ENCODE measurements at regions not wholly inside any gene's neighbourhood (a gene's known extent, or its start where the extent isn't known, plus 50 kb on each side); places are given as distances from the start of the nearest gene placed in this dataset.

DNA sequence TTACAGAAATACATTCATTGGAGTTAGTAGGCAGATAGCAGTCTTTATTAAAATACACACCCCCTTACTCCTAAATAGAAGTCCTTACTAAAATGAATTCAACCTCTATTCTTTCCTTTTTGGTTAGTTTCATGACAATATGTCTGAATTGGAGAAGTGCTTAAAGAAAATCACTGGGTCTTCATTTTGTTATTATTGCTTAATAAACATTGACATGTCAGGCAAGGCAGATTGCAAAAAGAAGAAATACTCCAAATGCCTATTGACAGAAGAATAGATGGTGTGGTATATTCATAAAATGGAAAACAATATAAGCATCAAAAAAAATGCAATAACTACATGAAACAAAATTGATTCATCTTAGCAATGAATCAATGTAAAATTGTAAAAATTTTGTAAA lies 135.5 kb downstream of the TMEM26 start:
- no peak for DNase-seq

DNA sequence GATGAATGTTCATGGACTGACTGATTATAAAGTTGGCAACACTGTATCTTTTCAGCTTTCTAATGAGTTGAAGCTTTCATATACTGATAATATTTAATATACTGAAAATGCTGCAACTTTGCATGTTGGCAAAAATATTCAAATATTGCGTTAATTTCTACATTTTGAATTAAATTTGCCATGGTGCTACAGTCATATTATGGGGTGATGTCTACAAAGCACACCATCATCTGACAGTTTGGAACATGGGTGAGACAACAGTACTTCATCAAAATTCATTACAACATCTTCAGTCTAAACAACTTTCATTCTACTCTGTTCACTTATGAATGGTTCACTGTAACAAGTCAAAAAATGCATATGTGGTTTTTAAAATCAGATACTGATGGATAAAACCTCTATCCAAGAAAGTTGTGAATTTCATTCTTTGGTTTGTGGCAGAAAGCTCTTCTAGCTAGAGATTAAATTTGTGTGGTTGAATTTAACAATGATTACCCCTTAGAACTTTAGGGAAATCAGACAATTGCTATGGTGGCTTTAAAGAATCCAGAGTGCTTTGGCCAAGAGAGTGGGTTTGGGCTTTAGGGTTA lies 136.4 kb downstream of the TMEM26 start:
- no peak for DNase-seq

DNA sequence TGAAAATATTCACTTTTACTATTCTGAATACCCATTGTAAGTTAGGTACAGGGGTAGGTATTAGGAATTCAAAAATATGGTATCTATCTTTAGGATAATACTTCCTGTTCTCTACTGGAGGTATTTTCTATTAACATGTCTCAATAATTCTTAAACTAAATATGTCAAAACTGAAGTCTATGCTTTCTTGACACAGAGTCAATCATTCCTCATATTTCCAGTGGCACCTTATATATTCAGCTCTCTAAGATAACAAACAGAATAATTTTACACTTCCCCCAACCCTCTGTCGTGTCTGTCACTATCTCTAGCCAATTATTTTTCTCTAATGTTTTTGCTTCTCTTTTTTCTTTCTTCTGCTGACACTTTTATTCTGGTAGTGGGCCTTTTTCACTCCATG lies 138.9 kb downstream of the TMEM26 start:
- DNase-seq, result no peak

DNA sequence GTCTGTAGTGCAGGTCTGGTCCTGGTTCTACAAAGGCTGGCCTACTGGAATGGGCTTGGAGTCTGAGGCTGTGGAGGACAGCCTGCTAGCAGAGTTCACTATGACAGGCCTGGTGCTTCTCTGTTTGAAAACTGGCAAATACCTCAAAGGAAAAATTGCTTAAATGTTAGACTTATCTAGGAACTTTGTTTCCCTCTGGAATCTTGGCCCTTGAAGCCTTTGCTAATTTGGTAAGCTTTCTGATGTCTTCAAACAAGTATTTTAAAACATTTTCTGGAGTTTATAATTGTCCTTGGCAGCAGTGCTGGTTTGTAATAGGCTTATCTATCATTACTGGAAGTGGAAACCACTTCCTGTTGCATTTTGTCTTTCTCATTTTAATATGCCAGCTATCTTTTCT lies 139.7 kb downstream of the TMEM26 start:
- DNase-seq, result no peak

DNA sequence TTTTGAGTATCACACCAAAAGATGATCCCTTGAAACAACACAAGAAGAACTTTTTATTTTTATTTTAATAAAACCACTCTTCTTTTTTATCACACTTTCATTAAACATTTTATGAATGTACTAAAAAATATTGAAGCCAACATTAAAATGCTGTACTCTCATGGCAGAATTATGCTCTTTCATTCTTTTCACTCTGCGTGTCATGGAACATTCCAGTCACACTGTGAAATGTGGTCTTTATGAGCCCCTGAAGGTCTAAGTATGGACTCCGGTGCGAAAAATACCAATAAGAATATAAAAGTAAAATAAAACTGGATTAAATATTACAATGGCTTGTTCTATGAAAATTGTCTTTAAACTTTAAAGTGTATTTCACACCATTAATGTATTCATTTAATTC lies 148.4 kb downstream of the TMEM26 start:
- DNase-seq, result no peak

DNA sequence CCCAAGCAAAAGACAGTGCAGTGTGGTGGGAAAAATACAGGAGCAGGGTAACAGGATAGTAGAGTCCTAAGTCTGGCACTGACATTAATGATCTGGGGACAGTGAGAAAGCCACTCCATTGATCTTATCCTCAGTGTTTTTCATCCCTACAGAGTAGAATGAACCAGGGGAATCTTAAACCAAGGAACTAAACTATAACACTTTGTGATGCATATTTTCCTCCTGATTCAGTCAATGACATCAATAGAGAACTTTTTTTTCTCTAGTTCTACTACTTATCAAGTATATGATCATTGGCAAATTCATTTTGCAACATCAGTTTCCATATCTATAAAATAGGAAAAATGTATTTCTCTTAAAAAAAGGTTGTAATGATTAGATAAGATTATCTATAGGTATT lies 151.1 kb downstream of the TMEM26 start:
- no peak for DNase-seq

DNA sequence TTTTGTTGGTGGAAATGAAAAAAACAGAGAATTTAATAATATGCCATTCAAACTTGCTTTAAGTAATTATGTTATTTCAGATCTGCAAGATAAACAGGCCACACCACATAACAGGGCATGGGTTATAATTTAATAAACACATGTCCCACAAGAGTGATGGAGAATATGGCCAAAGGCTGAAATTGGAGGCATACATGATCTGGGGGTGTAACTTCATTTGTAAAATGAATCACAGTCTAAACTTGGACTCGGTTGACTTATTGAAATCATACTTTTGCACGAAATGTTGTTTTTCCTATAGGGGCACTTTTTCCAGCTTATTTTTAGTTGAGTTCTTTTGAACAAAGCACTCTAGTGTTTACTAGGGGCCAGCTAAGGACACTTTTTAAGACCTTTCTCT lies 151.6 kb downstream of the TMEM26 start:
- no peak for DNase-seq

DNA sequence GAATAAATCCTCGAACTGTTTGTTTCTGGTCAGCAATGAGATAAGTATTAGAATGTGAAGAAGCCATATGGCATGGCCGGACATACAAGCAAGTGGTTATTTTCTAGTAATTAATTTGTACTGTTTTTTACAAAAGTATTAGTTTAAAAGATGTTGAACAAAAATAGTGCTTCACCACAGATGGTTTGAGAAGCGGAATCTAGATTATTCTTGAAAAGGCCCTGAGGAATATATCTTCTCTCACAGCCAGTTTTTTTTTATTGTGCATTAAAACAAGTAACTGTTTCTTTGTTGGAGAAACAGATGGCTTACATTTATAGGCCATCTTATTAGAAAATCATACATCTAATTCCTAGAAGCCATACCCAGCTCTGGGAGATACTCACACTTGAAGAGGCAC lies 153.3 kb downstream of the TMEM26 start:
- no peak for DNase-seq

DNA sequence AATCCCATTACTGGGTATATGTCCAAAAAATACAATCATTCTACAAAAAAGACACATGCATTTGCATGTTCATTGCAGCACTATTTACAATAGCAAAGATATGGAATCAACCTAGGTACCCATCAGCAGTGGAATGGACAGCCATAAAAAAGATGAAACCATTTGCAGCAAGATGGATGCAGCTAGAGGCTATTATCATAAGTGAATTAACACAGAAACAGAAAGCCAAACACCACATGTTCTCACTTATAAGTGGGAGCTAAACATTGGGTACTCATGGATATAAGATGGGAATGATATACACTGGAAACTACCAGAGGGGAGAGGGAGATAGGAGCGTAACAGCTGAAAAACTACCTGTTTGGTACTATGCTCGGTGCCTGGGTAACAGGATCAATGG lies 154.0 kb downstream of the TMEM26 start:
- no peak for DNase-seq

DNA sequence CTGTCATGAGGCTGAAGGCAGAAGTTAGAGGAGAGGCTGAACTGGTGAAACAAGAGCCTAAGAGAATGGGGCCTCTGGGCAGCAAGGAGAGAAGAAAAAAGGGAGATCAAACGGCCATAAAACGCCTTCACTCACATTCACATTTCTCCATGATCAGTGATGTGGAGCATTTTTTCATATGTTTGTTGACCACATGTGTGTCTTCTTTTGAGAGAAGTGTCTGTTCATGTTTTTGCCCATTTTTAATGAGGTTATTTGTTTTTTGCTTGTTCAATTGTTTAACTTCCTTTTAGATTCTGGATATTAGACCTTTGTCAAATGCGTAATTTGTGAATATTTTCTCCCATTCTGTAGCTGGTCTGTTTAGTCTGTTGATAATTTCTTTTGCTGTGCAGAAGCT lies 155.0 kb downstream of the TMEM26 start:
- no peak for DNase-seq

DNA sequence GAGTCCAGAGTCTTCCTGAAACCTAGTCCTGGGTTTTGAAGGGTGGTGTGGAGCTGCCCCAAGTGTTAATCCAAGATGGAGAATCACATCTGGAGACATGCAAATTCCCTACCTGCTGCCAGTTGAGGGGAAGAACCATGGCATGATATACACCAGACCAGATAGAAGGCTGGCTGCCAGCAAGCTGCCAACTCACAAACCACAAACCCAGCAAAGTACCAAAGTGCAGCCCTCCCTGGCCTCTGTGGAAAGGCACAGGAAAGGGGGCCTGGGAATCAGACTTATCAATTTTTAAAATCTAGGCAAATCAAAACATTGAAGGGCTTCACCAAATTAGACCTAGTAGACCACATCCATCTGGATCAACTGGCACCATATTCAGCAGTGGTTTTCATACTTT lies 157.0 kb downstream of the TMEM26 start:
- no peak for DNase-seq

DNA sequence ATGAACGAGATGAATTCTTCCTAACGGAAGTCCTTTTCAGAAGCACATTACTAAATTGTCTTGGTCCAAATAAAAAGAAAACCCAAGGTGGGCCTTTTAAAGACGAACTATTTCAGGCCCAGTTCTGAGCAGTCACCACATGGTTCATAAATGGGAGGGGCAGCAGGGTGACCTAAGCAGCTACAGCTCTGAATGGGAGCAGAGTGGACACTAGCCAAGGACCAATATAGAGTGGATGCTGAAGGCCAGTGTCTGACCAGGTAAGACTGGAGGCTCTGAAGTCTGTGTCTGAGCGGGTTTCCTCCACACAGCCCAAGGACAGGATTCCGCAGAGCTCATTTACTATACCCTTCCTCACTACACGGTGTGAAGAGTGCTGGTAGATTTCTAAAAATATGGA lies 159.1 kb downstream of the TMEM26 start:
- no peak for DNase-seq

DNA sequence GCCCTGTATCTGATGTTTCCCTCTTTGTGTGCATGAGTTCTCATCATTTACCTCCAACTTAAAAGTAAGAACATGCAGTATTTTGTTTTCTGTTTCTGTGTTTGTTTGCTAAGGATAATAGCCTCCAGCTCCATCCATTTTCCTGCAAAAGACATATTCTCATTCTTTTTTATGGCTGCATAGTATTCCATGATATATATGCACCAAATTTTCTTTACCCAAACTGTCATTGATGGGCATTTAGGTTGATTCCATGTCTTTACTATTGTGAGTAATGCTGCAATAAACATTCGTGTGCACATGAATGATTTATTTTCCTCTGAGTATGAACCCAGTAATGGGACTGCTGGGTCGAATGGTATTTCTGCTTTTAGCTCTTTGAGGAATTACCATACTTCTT lies 163.4 kb downstream of the TMEM26 start:
- DNase-seq, result no peak

DNA sequence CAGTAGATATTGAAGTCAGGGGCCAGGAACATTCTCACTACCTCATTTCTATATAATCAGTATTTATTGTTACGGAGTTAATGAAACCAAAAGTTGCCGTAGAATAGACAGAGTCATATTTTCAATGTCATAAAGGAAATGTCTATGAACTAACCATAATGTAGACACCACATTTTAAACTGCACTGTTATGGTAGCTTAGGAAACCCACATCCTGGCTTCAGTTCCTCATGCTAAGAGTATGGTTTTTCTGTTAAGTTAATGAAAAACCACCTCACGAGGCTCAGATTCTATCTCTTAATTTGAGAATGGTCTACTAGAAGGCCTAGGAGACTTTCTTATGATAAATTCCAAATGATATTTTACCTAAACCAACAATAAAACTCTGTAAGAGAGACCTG lies 166.5 kb downstream of the TMEM26 start:
- no peak for DNase-seq

DNA sequence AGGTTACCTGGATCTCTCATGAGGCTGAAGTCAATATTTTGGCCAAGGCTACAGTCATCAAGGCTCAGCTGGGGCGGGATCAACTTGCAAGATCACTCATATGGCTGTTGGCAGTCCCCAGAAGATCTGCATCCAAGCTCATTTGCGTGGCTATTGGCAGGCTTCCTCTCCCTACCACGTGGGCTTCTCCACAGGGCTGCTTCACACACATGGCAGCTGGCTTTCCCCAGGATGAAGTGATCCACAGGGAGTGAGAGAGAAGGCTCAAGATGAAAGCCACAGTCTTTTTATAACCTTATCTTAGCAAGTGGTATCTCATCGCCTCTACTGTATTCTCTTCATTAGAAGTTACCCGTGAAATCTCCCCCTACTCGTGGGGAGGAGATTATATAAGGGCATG lies 167.4 kb downstream of the TMEM26 start:
- DNase-seq, result no peak

DNA sequence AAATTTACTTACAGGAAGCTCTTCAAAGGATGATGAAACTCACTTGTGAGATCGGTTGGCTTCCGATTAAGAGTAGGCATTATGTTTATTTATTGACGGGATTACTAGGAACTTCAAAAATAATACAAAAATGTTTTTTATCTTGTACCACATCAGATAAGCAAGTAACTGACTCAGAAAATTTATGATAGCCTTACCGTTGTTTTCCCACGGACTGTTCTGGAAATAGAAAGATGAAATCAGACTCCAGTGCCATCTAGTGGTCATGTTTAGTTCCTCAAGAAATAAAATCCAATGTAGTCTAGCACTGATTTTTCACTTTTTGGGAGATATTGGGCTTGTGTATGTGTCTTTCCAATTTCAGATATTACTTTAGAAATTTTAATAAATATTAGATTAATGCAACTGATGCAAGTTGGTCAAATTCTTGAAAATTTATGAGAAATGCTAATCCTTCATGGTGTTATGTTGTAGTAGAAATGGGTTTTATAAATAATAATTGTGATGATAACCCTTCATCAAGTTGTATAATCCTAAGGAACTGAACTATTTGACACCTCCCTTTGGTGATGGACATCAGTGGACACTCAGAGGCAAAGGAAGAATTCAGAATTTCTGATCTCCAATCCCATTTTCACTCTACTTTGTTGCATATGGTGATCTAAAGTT lies 168.8 kb downstream of the TMEM26 start:
- no peak for DNase-seq

DNA sequence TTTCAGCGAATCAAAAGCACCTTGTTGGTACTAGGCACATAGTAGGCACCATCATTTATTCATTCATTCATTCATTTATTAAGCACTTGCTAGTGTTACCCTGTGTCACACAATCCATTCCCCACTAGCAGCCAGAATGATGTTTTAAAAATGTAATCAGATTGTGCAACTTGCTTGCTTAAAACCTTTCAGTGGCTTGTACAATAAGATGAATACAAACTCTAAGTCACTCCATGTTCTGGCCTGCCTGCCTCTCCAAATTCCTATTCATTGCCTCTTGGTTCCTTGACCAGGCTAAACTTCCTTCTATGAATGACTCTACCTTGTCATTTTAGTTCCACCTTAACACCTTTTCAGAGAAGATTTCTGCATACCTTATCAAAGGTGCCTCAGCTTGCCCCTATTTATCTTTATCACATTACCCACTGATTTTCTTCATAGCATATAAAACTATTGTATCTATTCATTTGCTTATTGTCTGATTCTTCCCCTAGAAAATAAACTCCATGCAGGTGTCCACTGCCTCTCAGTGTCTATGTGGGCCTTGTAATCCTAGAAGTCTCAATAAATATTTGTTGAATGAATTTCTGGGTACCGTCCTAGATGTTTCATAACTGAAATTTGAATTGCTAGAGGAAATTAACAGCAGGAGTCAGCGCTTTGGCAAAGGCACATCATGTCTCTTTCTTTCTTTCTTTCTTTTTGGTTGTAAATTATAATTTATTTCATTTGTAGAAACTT lies 169.5 kb downstream of the TMEM26 start:
- DNase-seq, result no peak

DNA sequence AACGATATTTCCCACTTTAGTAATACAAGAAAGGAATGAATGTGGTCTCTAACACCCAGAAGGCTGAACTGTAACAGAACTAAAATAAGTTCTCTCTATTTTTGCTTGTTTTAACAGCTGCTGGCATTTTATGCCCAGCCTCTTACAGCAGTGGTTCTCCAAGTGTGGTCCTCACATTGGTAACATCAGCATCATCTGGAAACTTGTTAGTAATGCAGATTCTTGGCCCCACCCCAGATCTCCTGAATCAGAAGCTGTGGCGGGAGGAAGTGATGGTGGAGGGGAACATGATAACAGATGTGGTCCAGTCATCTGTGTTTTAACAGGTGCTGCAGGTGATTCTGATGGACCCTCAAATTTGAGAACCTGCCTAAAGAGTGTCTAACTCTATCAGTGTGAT lies 170.1 kb downstream of the TMEM26 start:
- no peak for DNase-seq

DNA sequence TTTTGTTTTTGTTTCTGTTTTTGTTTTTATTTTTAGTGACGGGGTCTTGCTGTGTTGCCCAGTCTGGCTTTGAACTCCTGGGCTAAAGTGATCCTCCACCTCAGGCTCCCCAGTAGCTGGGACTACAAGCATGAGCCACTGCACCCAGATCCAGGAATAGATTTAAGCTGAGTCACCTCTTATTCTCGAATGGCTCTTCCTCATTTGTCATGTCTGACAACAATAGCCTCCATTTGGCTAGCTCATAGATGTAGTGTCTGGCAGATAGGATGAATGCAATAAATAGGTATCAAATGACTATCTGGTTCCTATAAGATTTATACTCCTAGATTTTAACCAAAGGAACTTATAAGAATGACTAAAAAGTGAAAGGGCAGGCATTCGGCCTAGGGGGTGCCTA lies 172.9 kb downstream of the TMEM26 start:
- DNase-seq, result no peak

DNA sequence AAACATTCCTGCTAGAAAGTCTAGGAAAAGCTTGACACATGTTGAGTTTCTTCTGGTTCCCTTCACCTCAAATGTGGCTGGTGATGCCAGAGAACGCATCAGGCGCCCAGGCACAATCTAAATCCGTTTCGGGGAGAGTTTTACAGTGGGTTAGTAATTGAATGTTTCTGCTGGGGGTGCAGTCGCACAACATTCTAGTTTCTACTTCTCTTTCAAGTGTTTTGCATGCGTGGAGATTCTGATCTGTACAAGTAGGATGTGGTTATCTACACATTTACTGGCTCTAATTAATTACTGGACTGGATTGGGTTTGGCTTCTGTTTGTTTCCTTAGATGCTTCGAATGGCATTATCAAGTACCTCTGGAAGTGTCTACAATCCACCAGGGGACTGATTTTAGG lies 173.8 kb downstream of the TMEM26 start:
- DNase-seq, result no peak

DNA sequence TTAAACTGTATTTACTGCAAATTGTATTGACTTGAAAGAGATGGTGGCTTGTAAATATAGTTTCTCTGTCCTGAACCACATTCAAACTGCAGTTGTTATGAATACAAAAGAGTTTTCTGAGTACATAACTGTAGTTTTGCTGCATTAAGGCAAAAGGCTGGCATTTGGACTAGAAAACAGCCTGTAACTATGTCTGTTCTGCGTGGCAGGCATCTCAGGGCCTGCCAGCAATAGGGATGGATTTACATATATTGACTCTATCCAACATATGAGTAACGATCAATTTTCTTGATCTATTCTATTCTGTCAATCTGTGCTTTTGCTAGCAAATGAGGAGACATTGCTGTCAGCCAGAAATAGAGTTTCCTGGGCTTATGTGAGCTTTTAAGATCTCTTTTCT lies 174.6 kb downstream of the TMEM26 start:
- DNase-seq, result no peak

DNA sequence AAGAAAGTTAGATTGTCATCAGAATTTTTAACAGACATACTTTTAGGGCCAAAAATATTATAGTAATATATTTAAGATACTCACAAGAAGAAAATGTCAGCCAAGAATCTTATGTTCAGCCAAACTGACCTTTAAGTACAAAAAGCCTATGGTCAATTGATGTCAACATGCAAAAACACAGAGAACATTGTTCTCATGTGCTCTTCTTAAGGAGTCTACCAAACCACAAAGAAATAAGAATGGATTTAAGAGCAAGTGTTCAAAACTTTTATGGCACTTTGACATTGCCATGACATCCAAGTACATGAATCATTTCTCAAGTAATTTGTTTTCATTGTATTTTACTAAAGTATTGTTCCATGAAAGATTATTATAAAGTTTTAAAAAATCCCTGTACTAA lies 180.4 kb downstream of the TMEM26 start:
- DNase-seq, result no peak

DNA sequence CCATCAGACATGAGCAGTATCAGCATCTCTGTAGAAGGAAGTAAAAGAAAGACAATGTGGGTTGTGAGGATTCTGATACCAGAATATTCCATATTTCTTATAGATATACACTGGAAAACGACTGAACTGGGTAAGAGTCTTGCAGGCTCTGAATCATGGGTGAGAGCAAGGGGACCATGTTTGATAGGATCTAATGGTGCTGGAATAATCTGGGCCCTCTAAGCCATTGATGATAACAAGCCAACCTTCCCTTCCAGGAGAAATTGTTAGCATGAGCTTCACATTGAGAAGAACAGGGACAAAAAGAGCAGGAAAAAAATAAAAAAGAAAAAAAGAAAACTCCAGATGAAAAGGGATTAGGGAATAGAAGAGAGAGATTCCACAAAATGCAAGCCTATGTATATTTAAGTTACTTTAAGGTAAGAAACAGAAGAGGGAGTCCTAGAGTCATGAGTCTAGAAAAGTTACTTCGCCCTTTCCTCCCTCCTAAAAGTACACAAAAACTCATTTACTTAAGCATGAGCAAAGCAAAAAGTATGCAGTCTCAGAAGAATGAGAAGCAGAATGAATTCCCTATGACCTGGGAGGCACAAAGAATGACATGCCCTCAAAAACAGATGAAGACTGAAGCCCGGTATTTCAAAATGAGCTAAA lies 181.9 kb downstream of the TMEM26 start:
- no peak for DNase-seq

DNA sequence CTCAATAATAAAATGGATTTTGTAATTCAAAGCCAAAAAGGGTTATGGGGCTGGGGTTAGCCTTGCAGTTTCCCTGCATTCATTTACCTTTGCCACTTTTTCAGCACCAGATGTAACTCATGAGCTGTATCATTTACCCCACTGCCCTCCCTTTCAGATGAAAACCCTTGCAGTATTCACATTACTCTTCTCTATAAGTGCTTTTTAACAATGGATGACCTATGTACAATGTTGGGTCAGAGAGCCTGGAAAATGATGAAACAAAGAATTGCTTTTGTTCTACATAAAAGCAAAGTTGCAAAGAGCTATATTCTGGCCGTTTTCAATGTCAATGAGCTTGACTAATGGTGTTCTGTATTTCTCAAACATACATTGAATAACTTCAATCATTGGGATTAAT lies 189.7 kb downstream of the TMEM26 start:
- DNase-seq, result no peak

Measured in activated CD8-positive, alpha-beta memory T cell treated with anti-CD3 and anti-CD28 coated beads, Interleukin-2, amount 50 U/mL, for 48 hours (primary cell).